ENCODE measurements at regions not wholly inside any gene's neighbourhood (a gene's known extent, or its start where the extent isn't known, plus 50 kb on each side); places are given as distances from the start of the nearest gene placed in this dataset.

- TF ChIP-seq POLR2AphosphoS5 (IDR thresholded peaks at IDR 0.05), result no peak
- TF ChIP-seq POLR2A (IDR thresholded peaks at IDR 0.05), result no peak
- TF ChIP-seq CTCF (IDR thresholded peaks at IDR 0.05), result no peak
Measured at GRCh38 chr11:21948876-21949275, 244.0 kb upstream of the ANO5 start.
